ELF-1 (cell line): ENCODE measurements at regions not wholly inside any gene's neighbourhood (a gene's known extent, or its start where the extent isn't known, plus 50 kb on each side); places are given as distances from the start of the nearest gene placed in this dataset.
"Not testable (repeated sequence)": the region's sequence is repeated elsewhere in the genome, so short reads cannot be mapped to it uniquely, and the experiment has no call there.

ENCODE experiments used
- DNase-seq: peaks from one replicate; pipeline ENCODE4 v3.0.0-alpha.2; 2016; ENCODE audit warnings: low read depth, low spot score

DNA sequence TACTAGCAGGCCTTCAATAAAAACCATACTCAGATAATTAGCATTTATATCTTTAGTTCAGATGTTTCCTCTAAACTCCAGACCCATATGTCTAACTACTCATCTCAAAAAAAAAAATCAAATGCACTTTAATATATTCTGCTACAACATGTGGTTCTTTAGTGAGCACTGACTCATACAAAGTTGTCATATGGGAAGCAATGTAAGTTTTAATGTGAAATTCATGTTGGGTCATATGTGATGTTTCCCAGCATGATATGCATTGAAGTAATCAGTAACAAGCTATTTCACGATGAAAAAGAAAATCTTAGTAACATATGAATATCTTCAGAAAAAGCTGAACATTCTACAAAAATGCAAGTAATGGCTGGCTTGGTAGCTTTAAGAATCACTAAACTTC is 859.7 kb upstream of the ADGRB3 start:
- DNase-seq: no peak

DNA sequence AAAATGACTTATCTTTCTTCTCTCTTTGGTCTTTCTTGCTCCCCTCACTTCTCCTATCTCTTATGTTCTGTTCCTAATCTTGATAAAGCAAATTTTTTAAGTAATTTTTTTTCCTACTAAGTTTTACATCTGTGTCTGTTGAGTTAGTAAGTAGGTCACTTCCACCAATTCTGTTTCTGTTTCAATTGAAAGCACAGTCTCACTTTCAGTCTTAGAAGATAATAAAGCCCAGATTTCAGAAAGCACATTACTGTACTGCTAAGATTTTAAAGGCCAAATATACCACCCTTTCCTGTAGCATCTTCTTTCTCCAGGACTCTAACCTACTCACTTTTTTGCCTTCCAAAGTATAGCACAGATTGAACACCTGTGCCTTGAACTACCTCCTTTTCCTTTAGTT is 866.1 kb upstream of the ADGRB3 start:
- DNase-seq: no peak

DNA sequence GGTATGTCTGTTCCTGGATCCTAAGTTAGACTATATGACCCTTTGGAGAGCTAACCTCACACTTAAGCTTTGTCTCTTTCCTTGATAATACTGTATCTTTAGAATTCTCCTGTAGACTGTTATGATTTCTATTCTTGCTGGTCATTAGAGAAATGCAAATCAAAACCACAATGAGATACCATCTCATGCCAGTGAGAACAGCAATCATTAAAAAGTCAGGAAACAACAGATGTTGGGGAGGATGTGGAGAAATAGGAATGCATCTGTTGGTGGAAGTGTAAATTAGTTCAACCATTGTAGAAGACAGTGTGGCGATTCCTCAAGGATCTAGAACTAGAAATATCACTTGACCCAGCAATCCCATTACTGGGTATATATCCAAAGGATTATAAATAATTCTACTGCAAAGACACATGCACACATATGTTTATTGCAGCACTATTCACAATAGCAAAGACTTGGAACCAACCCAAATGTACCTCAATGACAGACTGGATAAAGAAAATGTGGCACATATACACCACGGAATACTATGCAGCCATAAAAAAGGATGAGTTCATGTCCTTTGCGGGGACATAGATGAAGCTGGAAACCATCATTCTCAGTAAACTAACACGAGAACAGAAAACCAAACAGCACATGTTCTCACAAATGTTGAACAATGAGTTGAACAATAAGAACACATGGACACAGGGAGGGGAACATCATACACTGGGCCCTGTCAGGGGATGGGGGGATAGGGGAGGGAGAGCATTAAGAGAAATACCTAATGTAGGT is 867.8 kb upstream of the ADGRB3 start:
- not testable (repeated sequence) for DNase-seq

DNA sequence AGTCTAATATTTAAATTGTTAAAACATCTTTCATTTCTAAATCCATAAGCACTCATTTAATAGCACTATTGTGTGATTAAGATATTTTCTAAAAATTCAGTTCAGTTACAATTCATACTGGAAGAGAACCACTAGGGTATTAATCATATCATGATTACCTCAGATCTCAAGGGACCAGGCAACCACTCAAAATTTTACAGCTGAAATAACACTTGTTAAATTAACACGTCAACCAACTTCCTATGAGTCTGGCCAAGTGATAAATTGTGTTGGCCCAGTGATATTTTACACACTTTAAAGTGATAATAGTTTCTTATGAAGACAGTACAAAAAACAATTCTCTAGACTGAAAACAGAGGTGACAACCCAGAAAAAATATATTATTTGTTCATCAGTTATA is 869.0 kb upstream of the ADGRB3 start:
- no peak for DNase-seq

DNA sequence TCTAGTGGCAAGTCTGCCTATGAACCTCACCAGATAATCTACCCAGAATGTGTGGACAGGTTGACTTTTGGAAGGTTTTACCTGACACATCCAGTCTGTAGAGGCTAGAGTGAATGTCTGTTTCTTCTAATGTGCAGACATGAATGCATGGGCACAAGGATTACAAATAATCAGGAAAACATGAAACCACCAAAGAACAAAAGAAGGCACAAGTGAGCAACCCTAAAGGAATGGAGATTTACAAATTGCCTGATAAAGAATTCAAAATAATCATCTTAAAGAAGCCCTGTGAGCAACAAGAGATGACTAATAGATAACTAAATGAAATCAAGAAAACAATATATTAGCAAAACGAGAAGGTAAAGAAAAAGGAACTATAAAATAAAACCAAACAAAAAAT is 876.1 kb upstream of the ADGRB3 start:
- DNase-seq: no peak

DNA sequence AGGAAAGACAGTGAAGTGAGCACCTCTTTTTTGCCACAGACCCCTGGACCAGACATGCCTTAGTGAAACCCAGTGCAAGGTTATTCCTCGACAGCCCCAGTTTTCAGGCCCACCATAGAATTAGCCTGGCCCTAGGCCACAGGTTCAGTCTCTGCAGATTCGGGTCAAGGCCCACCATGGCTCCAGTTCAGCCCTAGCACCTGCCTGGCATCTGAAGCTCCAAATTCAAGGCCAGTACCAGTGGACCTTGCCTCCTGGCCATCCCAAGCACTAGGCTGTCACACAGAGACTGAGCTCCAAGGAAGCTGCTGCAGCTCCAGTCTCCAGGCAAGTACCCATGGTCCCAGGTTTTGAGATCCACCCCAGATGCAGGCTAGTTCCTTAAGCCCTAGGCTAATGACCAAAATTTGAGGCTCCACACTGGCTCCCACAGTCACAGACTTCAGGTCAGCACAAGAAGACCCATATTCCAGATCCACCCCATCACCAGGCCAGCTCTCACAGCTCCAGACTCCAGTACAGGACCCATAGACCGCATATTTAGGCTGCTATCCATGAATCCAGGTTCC is 877.5 kb upstream of the ADGRB3 start:
- no peak for DNase-seq

DNA sequence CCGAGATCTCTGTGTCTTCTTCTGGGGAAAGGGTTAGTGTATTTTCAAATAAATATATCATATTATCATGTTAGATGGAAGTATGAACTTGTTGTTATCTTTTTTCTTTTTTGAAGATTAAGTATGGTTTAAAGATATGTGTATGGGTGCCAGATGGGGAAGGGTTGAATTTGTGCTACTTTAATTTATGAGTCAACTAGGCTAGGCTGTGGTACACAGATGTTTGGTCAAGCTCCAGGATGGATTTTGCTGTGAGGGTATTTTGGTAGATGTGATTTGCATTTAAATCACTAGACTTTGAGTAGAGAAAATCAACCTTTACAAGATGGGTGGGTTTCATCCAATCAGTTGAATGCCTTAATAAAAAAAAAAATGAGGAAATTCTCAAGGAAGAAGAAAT is 886.6 kb upstream of the ADGRB3 start:
- no peak for DNase-seq

DNA sequence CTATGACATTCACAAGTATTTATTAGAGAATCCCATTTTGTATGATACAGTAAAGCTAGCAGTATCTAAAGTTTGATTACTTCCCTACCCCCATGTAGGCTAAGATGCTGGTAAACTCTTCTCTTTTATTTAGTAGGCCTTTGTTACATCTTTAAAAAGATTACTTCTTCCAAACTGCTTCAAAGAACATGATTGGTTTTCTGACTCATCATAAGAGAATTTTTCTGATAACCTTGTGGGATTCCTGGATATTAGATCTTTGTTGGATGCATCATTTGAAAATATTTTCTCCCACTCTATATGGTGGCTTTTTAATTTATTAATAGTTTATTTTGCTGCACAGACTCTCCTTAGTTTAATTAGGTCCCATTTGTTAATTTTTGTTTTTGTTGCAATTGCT is 898.3 kb upstream of the ADGRB3 start:
- DNase-seq: no peak

DNA sequence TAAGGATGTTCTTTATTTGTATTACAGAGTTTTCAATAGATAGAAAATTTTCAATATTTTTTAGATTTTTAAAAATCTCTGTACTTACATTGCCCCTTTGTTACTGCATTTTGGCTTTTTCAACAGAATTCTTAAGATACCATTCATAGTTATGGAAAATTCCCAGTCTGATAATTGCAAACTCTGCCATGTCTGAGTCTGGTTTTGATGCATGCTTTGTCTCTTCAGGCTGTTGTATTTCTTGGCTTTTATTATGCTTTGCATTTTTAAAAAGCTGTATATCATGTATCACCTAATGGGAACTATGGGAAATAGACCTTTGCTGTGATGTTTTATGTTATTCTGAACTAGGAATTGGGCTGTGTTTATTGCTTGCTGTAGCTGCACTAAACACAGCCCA is 898.9 kb upstream of the ADGRB3 start:
- DNase-seq: no peak

DNA sequence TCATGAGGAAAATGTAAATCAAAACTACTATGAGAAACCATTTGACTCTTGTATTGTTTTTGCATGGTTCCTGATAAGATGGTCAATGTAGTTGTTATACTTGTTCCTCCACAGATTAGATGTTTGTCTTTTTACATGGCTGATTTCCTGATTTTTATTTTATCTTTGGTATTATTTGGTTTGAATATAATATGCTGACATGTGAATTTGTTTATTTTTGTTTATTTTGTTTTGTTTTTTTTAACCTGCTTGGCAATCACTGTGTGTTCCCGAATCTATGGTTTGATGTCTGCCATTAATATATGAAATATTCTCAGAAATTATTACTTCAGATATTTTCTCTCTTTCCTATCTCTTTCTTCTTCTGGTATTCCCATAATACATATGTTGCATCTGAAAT is 899.5 kb upstream of the ADGRB3 start:
- DNase-seq: no peak

DNA sequence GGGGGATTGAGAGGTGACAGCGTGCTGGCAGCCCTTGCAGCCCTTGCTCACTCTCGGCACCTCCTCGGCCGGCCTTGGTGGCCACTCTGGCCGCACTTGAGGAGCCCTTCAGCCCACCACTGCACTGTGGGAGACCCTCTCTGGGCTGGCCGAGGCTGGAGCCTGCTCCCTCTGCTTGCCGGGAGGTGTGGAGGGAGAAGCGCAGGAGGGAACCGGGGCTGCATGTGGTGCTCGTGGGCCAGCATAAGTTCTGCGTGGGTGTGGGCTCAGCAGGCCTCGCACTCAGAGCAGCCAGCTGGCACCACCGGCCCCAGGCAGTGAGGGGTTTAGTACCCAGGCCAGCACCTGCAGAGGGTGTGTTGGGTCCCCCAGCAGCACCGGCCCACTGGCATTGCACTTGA is 912.2 kb upstream of the ADGRB3 start:
- DNase-seq: no peak

DNA sequence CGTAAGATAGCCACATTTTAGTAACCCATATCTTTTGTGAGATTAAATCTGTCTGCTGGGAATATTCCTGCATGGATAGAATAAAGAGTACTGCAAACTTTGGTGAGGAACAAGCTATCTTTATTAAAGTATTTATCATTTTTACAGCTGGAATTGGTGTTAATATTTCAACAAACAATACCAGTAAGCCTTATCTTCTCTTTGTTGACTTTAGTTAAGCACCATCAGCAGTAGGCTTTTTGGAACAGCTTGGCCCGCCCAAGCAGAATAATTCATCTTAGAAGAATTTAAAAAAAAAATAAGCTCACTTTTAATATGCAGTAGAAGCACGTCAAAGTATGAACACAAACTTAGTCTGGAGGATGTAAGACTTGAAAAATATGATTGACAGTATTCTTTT is 917.8 kb upstream of the ADGRB3 start:
- DNase-seq: no peak

DNA sequence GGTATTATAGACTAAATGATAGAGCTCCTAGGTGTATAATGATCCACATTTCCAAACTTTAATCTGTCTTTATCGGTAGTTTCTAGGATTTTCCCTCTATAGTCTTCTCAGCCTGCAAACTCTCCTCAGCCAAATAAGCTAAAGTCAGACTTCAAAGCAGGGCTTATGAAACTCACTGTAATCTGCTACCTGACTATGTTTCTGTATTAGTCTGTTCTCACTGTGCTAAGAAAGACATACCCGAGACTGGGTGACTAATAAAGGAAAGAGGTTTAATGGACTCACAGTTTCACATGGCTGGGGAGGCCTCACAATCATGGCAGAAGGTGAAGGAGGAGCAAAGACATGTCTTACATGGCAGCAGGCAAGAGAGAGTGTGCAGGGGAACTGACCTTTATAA is 928.7 kb upstream of the ADGRB3 start:
- DNase-seq: no peak

DNA sequence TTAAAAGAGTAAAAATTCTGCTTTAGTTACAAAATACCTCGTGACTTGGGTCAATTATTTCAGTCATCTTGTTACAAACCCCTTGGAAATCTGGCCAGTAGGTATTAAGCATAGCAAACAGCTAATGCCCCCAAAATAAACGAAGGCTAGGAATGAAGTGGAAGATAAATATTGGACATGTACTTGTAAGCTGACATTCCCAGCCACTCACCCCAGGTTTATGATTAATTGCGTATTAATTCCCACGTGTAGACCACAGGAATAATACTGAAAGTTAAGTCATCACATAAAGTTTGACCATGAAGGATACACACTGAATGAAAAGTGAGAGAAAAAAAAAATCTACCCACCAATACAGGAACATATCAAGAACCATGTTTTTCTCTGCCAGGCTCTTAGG is 936.5 kb upstream of the ADGRB3 start:
- no peak for DNase-seq

DNA sequence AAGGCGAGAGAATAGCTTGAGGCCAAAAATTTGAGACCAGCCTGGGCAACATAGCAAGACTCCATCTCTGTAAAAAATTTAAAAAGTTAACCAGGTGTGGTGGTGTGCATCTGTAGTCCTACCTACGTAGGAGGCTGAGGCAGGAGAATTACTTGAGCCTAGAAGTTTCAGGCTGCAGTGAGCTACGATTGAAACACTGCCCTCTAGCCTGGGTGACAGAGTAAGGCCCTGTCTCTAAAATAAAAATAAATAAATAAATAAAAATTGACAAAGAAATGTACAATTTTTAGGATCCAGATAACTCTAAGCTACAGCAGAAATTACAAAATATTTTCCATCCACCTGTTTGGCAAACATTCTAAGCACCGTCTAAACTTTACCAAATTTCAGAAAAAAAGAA is 941.0 kb upstream of the ADGRB3 start:
- DNase-seq: no peak

DNA sequence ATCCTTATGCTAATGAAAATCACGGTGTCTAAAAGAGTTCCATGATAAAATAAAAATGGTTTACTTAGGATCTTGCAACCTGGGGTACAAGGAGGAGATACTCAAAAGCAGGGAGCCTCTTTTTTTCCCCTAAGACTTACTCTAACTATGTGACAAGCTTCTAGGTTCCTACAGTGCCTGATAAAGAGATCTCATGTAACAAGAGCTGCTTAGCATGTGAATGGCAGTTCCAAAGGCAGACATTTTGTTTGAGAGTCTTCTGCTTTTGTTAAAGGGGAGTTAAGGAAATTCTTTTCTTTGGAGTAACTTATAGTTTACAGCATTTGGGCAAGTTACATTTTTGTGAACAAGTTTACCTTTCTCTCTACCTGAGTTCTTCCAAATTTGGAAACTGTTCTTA is 945.8 kb upstream of the ADGRB3 start:
- DNase-seq: peak; percentile 6

DNA sequence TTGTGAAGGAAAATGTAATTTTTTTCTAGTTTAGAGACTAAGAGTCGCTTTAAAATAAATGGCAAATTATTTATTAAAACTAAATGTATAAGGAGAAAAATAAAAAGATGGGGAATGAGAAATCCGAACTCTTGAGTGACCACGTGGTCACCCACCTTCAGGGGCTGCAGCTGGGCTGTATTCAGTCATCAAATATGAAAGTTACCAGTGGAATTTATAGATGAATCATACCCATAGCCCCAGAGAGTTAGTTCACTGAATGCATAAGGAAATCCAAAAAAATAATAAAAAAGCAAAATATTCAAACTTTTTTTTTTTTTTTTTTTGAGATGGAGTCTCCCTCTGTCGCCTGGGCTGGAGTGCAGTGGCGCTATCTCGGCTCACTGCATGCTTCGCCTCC is 947.7 kb upstream of the ADGRB3 start:
- DNase-seq: no peak

DNA sequence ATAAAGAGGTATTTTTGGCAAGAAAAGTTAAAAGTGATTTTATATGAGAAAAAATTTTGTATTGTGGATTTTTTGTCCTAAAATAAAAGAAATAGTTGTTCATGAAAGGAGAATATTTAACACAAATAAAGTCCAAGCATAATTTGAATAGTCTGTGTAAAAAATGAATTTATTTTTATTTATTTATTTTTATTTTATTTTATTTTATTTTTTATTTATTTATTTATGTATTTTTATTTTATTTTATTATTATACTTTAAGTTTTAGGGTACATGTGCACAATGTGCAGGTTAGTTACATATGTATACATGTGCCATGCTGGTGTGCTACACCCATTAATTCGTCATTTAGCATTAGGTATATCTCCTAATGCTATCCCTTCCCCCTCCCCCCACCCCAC is 948.9 kb upstream of the ADGRB3 start:
- not testable (repeated sequence) for DNase-seq

DNA sequence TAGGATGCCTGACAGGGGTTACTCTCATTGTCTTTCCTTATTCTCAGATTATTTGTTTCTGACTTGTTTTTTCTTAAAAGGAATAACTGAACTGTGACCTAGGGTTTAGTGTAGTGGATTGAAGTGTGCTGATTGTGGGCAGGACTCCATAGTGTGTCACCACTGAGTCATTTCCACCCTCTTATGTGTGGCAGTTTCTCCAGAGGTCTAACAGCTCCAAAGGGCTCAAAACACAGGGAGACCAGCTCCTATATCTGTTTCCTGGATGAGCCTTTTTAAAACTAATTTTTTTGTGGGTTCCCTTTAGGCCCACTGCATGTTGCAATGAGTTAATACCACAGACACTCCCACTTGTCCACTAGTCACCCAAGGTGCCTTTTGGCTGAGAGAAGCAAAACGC is 951.1 kb upstream of the ADGRB3 start:
- no peak for DNase-seq

DNA sequence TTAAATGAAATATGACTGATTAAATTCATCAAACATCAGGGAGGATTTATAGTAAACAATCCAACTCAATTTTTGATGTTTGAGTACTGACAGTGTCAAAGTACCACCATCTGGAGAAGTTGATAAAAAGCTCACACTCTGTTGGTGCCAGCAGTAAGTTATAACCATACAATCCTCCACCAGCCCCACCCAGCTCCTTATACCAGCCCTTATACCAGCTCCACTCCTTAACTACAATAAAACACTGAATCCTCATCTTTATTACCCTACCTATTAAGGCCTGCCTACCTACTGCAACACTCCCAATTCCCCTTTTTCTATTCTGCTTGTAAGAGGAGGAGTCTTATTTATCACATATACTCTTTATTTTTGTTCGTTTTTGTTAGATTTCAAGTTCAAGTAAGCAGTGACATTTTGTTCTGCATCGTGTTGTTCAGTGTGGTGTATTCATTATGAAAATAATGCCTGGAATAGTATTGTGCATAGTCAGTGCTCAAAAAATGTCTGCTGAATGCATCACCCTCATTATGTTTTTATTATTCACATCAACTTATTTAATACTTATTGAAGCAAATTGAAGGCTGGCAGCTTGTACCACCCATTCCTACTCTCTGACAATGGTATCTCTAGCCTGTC is 954.7 kb upstream of the ADGRB3 start:
- DNase-seq: no peak

DNA sequence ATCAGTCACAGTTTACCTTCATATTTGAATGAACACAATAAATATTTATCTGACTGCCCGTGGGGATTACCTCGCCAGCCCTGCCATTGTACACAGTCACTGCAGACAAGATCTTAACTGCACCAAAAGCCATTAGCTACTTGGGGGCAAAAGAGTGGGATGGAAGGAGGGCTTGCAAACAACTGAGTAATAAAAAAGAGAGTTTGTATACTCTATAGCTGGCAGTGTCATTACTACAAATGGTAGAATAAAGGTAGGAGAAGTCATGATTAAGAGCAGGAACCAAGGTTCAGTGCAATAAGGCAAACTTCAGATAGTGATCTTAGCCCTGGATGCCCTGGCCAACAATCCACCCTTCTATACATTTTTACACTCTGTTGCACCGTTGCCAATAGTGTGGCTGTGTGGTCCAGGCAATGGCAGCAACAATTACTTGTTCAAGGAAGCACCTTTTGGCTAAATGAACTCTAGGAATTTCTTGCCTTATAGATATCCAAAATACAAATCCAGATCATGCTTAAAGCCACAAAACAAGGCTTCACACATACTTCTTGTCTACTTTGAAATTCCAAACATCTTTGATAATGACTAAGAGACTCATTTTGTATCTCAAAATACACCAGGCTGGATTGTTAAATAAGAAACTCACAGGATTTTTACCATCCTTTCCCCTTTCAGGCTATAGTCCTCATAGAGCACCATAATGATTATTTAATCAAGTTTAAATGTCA is 955.4 kb upstream of the ADGRB3 start:
- no peak for DNase-seq

DNA sequence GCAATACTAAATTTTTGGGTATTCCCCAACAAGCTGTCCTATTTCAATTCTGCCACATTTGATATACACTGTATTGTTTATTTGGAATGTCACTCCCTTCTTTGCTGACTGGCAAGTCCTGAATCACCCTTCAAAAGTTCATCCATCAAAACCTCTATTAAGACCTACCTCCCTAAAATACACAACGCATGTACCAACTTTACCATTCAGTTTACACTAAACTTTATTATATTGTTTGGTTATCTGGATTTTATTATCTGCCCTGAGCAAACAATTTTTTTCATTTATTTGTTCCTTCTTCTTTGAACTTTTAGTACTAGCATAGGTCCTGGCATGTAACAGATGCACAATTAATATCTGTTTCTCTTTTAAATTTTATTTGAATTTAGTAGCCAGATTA is 958.2 kb upstream of the ADGRB3 start:
- no peak for DNase-seq
